ENCODE measurements at regions not wholly inside any gene's neighbourhood (a gene's known extent, or its start where the extent isn't known, plus 50 kb on each side); places are given as distances from the start of the nearest gene placed in this dataset.

DNA sequence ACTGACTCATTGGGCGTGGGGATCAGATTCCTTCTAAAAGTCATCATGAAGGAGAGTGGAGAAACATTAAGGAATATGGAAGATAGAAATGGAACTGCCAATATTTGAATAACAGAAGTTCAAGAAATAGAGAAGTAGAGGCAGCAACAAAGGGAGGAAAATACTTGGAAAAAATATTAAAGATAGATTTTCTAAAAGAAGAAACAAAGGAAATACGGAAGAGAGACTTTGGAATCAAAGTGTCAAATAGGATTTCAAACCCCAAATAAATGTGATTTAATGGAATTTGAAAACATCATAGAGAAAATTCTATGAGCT, 605.1 kb upstream of the KLF4 start:
- Histone ChIP-seq H3K36me3 (ENCODE audit: insufficient read depth, low read length) (no peaks in the 10 kb centered on the region), H4K20me1 (ENCODE audit: insufficient read depth, low read length, poor library complexity, severe bottlenecking) (no peaks in the 10 kb centered on the region), H3K79me2 (ENCODE audit: insufficient read depth, low read length) (no peaks in the 10 kb centered on the region), H3K4me1 (ENCODE audit: insufficient read depth, low read length, poor library complexity, severe bottlenecking) (no peaks in the 10 kb centered on the region), H3F3A (ENCODE audit: low read depth) (no peaks in the 10 kb centered on the region), H3K9me3 (ENCODE audit: insufficient read depth, low read depth, low read length) (0 out of 2 replicates have a peak, but pooled peaks cover 4% of the 10 kb centered on the region), H3K9ac (ENCODE audit: low read depth, low read length, poor library complexity, severe bottlenecking) (no peak overlapping the region), H3K27me3 (ENCODE audit: insufficient read depth, low read length, poor library complexity, severe bottlenecking) (no peaks in the 10 kb centered on the region), H3K4me3 (ENCODE audit: low read length, poor library complexity, severe bottlenecking) (no peak overlapping the region), H2AFZ (ENCODE audit: low read length) (no peak overlapping the region), H3K9me2 (replicated peaks; ENCODE audit: low read depth, low read length) (no peaks in the 10 kb centered on the region), H3K4me2 (ENCODE audit: low read depth, low read length, poor library complexity, severe bottlenecking) (no peak overlapping the region)
- TF ChIP-seq, protein P1, sequence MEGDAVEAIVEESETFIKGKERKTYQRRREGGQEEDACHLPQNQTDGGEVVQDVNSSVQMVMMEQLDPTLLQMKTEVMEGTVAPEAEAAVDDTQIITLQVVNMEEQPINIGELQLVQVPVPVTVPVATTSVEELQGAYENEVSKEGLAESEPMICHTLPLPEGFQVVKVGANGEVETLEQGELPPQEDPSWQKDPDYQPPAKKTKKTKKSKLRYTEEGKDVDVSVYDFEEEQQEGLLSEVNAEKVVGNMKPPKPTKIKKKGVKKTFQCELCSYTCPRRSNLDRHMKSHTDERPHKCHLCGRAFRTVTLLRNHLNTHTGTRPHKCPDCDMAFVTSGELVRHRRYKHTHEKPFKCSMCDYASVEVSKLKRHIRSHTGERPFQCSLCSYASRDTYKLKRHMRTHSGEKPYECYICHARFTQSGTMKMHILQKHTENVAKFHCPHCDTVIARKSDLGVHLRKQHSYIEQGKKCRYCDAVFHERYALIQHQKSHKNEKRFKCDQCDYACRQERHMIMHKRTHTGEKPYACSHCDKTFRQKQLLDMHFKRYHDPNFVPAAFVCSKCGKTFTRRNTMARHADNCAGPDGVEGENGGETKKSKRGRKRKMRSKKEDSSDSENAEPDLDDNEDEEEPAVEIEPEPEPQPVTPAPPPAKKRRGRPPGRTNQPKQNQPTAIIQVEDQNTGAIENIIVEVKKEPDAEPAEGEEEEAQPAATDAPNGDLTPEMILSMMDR (conservative IDR thresholded peaks at IDR 0.05; ENCODE audit: low read length): no peak
- TF ChIP-seq EZH2phosphoT487 (IDR thresholded peaks at IDR 0.05; ENCODE audit: borderline replicate concordance): no peak

DNA sequence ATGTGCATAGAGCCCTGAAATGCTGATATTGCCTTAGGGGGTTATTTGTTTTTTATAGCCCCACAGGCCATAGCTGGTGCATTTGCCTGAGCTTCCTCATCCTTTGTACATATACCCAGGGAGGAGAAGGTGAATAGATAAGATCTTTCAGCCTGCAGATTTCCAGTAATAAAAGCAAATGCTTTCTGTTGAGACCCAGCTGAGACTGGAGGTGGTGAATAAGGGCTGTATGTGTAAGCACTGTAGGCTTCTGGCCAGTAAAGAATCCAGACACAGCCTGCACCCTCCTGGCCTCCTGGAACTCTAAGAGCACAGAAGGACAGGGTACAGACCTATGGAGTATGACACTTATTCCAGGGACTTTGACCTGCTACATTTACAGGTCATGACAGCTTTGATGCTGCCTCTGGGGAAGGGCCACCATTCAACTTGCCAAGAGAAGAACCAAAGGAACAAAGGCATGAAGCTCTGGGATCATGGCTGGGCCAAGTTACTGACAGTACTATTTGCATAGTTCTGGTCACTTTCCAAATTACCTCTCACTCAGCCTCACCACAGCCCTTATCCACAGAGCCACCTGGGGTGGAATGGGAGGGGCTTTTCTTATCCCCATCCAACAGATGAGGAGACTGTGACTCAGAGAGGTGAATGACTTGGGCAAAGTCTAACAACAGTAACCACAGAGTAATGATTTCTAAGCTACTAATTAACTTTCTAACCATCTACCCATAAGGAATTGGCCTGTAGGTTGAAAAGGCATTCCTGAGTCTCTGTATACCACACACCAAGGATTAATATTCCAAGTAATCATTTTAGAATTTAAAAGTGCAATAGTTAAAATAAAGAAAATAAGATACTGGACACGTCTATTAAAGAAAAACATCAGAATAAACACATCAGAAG, 604.5 kb upstream of the KLF4 start:
- Histone ChIP-seq H3K79me2 (ENCODE audit: insufficient read depth, low read length) (no peaks in the 10 kb centered on the region), H2AFZ (ENCODE audit: low read length) (no peak overlapping the region), H3K36me3 (ENCODE audit: insufficient read depth, low read length) (no peaks in the 10 kb centered on the region), H3F3A (ENCODE audit: low read depth) (no peaks in the 10 kb centered on the region), H3K4me2 (ENCODE audit: low read depth, low read length, poor library complexity, severe bottlenecking) (no peak overlapping the region), H3K27me3 (ENCODE audit: insufficient read depth, low read length, poor library complexity, severe bottlenecking) (no peaks in the 10 kb centered on the region), H3K9ac (ENCODE audit: low read depth, low read length, poor library complexity, severe bottlenecking) (no peak overlapping the region), H3K4me1 (ENCODE audit: insufficient read depth, low read length, poor library complexity, severe bottlenecking) (no peaks in the 10 kb centered on the region), H3K9me2 (replicated peaks; ENCODE audit: low read depth, low read length) (no peaks in the 10 kb centered on the region), H3K4me3 (ENCODE audit: low read length, poor library complexity, severe bottlenecking) (no peak overlapping the region), H3K9me3 (ENCODE audit: insufficient read depth, low read depth, low read length) (0 out of 2 replicates have a peak, but pooled peaks cover 4% of the 10 kb centered on the region), H4K20me1 (ENCODE audit: insufficient read depth, low read length, poor library complexity, severe bottlenecking) (no peaks in the 10 kb centered on the region)
- no peak for TF ChIP-seq EZH2phosphoT487 (IDR thresholded peaks at IDR 0.05; ENCODE audit: borderline replicate concordance)
- TF ChIP-seq, protein P1 (conservative IDR thresholded peaks at IDR 0.05; ENCODE audit: low read length): no peak

DNA sequence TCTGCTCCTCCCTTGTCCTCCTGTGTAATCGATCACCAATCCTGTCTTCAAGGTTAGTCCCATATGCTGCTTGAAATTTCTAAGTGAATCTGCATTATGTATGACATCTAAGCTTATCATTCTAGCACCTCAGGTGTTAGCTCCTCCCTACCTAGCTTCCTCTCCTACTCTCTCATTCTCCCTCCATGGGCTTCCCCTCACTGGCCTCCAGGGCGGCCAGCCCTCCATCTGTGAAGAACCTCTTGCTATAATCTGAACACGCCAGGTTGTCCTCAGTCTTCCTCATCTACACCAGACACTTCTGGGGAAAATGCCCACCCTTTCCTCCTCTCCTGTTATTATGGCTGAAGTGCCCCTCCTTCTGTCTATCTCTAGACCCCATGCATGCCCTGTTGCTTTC, 599.3 kb upstream of the KLF4 start:
- H4K20me1 ChIP-seq (ENCODE audit: insufficient read depth, low read length, poor library complexity, severe bottlenecking): no peaks in the 10 kb centered on the region
- TF ChIP-seq EZH2phosphoT487 (IDR thresholded peaks at IDR 0.05; ENCODE audit: borderline replicate concordance): no peak
- TF ChIP-seq, protein P1 (conservative IDR thresholded peaks at IDR 0.05; ENCODE audit: low read length): no peak
- H3K9me2 ChIP-seq (replicated peaks; ENCODE audit: low read depth, low read length): no peaks in the 10 kb centered on the region
- H2AFZ ChIP-seq (ENCODE audit: low read length): no peak overlapping the region
- H3K27me3 ChIP-seq (ENCODE audit: insufficient read depth, low read length, poor library complexity, severe bottlenecking): no peaks in the 10 kb centered on the region
- no peaks in the 10 kb centered on the region for H3K4me1 ChIP-seq (ENCODE audit: insufficient read depth, low read length, poor library complexity, severe bottlenecking)
- peaks cover 8% of the 10 kb centered on the region; the same call in 1 of the 2 replicates for H3K9me3 ChIP-seq (ENCODE audit: insufficient read depth, low read depth, low read length)
- H3K79me2 ChIP-seq (ENCODE audit: insufficient read depth, low read length): no peaks in the 10 kb centered on the region
- H3K4me2 ChIP-seq (ENCODE audit: low read depth, low read length, poor library complexity, severe bottlenecking): no peak overlapping the region
- no peaks in the 10 kb centered on the region for H3F3A ChIP-seq (ENCODE audit: low read depth)
- H3K4me3 ChIP-seq (ENCODE audit: low read length, poor library complexity, severe bottlenecking): no peak overlapping the region
- no peak overlapping the region for H3K9ac ChIP-seq (ENCODE audit: low read depth, low read length, poor library complexity, severe bottlenecking)
- no peaks in the 10 kb centered on the region for H3K36me3 ChIP-seq (ENCODE audit: insufficient read depth, low read length)

All from Loucy (cell line).